GM12878 (cell line): ENCODE measurements at regions not wholly inside any gene's neighbourhood (a gene's known extent, or its start where the extent isn't known, plus 50 kb on each side); places are given as distances from the start of the nearest gene placed in this dataset.

Source experiments
- BHLHE40 ChIP-seq, 2 experiments: fragments of 450-650 bp in 1 of 2; IDR thresholded peaks; 2 replicates each; pipeline ENCODE4 v1.6.1; 2011 to 2017; ENCODE audit warnings: low read depth in 2 of 2, borderline replicate concordance in 1 of 2, improper control_type of control experiment in 1 of 2, low read length in 1 of 2, mild to moderate bottlenecking in 1 of 2
- BRCA1 ChIP-seq: IDR thresholded peaks from 2 replicates; pipeline ENCODE4 v1.6.1; 2011; ENCODE audit warnings: low read depth, low read length, improper control_type of control experiment
- CEBPB ChIP-seq, 2 experiments: fragments of 150-350 bp in 1 of 2; IDR thresholded peaks; 2 replicates each; pipeline ENCODE4 v1.6.1; 2012 to 2014; ENCODE audit warnings: low read depth in 2 of 2, low read length in 2 of 2, borderline replicate concordance in 1 of 2, inconsistent platforms in 1 of 2
- POLR2A ChIP-seq: IDR thresholded peaks from 2 replicates; pipeline ENCODE4 v1.6.1; 2011; ENCODE audit warnings: low read depth, mild to moderate bottlenecking, low read length
- YY1 ChIP-seq: IDR thresholded peaks from 2 replicates; pipeline ENCODE4 v1.6.1; 2011; ENCODE audit warnings: low read depth, mild to moderate bottlenecking, low read length
- TF ChIP-seq, protein P1 (sequence below), 3 experiments: IDR thresholded peaks in 2 of 3; conservative IDR thresholded peaks in 1 of 3; 2 replicates each; pipeline ENCODE4 v1.5.1; 2011; ENCODE audit warnings: low read depth in 3 of 3, low read length in 3 of 3, mild to moderate bottlenecking in 3 of 3, control low read depth in 2 of 3, moderate library complexity in 2 of 3, inconsistent platforms in 1 of 3, mixed read lengths in 1 of 3; ENCODE audit not compliant: control insufficient read depth in 2 of 3, insufficient read depth in 1 of 3; ENCODE audit errors: extremely low read depth in 1 of 3
- TF ChIP-seq, protein P2 (sequence below): fragments of 450-650 bp; IDR thresholded peaks from 2 replicates; pipeline ENCODE4 v1.6.1; 2017; ENCODE audit warnings: antibody characterized with exemption, mild to moderate bottlenecking, moderate library complexity

DNA sequence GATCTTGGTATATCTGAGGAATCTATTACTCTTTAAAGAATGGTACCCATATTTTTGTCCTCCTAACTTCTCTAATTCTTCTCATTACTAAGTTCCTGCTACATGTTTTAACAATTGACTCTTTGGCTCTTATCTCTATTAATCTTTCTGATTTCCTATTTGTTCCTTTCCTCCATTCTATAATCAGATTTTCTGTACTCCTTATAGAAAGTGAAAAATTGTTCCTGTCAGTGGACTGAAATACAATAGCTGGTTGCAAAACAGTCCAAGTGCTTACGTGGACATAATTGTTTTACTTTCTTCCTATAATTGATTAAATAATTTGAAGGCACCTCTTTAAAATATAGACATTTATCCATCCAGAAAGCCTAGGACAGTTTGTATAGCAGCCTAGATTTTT lies 86.7 kb upstream of the PTHLH start:
- TF ChIP-seq YY1 (no peak), BRCA1 (no peak), CEBPB (IDR thresholded peaks at IDR 0.05; ENCODE audit: borderline replicate concordance in 1 of 2, low read depth in 2 of 2, low read length in 2 of 2) (no peak), POLR2A (no peak), BHLHE40 (IDR thresholded peaks at IDR 0.05; ENCODE audit: borderline replicate concordance in 1 of 2, low read depth in 2 of 2, low read length in 1 of 2) (no peak)
- TF ChIP-seq, protein P1, sequence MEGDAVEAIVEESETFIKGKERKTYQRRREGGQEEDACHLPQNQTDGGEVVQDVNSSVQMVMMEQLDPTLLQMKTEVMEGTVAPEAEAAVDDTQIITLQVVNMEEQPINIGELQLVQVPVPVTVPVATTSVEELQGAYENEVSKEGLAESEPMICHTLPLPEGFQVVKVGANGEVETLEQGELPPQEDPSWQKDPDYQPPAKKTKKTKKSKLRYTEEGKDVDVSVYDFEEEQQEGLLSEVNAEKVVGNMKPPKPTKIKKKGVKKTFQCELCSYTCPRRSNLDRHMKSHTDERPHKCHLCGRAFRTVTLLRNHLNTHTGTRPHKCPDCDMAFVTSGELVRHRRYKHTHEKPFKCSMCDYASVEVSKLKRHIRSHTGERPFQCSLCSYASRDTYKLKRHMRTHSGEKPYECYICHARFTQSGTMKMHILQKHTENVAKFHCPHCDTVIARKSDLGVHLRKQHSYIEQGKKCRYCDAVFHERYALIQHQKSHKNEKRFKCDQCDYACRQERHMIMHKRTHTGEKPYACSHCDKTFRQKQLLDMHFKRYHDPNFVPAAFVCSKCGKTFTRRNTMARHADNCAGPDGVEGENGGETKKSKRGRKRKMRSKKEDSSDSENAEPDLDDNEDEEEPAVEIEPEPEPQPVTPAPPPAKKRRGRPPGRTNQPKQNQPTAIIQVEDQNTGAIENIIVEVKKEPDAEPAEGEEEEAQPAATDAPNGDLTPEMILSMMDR (IDR thresholded peaks at IDR 0.05 in 2 of 3, conservative IDR thresholded peaks at IDR 0.05 in 1 of 3; ENCODE audit: control insufficient read depth in 2 of 3, extremely low read depth in 1 of 3, insufficient read depth in 1 of 3, low read depth in 3 of 3, low read length in 3 of 3): no peak
- TF ChIP-seq, protein P2, sequence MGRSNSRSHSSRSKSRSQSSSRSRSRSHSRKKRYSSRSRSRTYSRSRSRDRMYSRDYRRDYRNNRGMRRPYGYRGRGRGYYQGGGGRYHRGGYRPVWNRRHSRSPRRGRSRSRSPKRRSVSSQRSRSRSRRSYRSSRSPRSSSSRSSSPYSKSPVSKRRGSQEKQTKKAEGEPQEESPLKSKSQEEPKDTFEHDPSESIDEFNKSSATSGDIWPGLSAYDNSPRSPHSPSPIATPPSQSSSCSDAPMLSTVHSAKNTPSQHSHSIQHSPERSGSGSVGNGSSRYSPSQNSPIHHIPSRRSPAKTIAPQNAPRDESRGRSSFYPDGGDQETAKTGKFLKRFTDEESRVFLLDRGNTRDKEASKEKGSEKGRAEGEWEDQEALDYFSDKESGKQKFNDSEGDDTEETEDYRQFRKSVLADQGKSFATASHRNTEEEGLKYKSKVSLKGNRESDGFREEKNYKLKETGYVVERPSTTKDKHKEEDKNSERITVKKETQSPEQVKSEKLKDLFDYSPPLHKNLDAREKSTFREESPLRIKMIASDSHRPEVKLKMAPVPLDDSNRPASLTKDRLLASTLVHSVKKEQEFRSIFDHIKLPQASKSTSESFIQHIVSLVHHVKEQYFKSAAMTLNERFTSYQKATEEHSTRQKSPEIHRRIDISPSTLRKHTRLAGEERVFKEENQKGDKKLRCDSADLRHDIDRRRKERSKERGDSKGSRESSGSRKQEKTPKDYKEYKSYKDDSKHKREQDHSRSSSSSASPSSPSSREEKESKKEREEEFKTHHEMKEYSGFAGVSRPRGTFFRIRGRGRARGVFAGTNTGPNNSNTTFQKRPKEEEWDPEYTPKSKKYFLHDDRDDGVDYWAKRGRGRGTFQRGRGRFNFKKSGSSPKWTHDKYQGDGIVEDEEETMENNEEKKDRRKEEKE: no peak
